OCI-LY3 (cell line): ENCODE measurements at regions not wholly inside any gene's neighbourhood (a gene's known extent, or its start where the extent isn't known, plus 50 kb on each side); places are given as distances from the start of the nearest gene placed in this dataset.

Experiments used
- CTCF ChIP-seq: fragments of 200-600, 300-600 bp; sonication (generic); IDR thresholded peaks from 2 replicates; pipeline ENCODE4 v1.5.1; 2014; ENCODE audit warnings: antibody characterized with exemption, low read length, low read depth
- EZH2phosphoT487 ChIP-seq: fragments of 200-600 bp; shearing (Covaris generic); IDR thresholded peaks from 2 replicates; pipeline ENCODE4 v1.6.1; 2018; ENCODE audit warnings: antibody characterized with exemption, mixed run types, low read depth

GRCh38 chr1:30472009-30472408 lies 251.4 kb downstream of the MATN1 start:
- no peak for TF ChIP-seq CTCF
- no peak for TF ChIP-seq EZH2phosphoT487
